SK-N-SH treated with all-trans-retinoic acid at 6 μM for 48 hours (cell line): ENCODE measurements at regions not wholly inside any gene's neighbourhood (a gene's known extent, or its start where the extent isn't known, plus 50 kb on each side); places are given as distances from the start of the nearest gene placed in this dataset.
A peak's percentile ranks its signal among the peaks of the same experiment; 100 is the strongest.

Experiments used
- ATAC-seq: fragments of 200-7000 bp; cut with Tn5 transposase; 3 replicates; pipeline ENCODE4 v1.9.1; 2020; ENCODE audit warnings: mild to moderate bottlenecking, moderate library complexity
- ARNTL ChIP-seq: fragments of 450-650 bp; formaldehyde crosslinking; IDR thresholded peaks from 2 replicates; pipeline ENCODE4 v1.5.0; 2020; ENCODE audit warnings: low read depth, mild to moderate bottlenecking, moderate library complexity, borderline replicate concordance
- BACH2 ChIP-seq: fragments of 250-450 bp; sonication (Bioruptor Pico); IDR thresholded peaks from 2 replicates; pipeline ENCODE4 v1.9.0; 2021; ENCODE audit warnings: mild to moderate bottlenecking, borderline replicate concordance
- CREB5 ChIP-seq: fragments of 250-450 bp; sonication (Bioruptor Pico); IDR thresholded peaks from 2 replicates; pipeline ENCODE4 v1.5.1; 2020; ENCODE audit warnings: low read depth, mild to moderate bottlenecking, moderate library complexity
- CSDC2 ChIP-seq: fragments of 250-450 bp; sonication (Bioruptor Pico); IDR thresholded peaks from 2 replicates; pipeline ENCODE4 v1.5.0; 2020; ENCODE audit warnings: mild to moderate bottlenecking, moderate library complexity
- CSRNP3 ChIP-seq: fragments of 250-450 bp; sonication (Bioruptor Pico); IDR thresholded peaks from 2 replicates; pipeline ENCODE4 v1.5.1; 2021; ENCODE audit warnings: mild to moderate bottlenecking, moderate library complexity
- ISL1 ChIP-seq: fragments of 250-450 bp; sonication (Bioruptor Pico); IDR thresholded peaks from 2 replicates; pipeline ENCODE4 v2.1.2; 2022; ENCODE audit warnings: mild to moderate bottlenecking, moderate library complexity
- OSR1 ChIP-seq: fragments of 250-450 bp; sonication (Bioruptor Pico); IDR thresholded peaks from 2 replicates; pipeline ENCODE4 v1.8.0; 2022; ENCODE audit warnings: moderate library complexity, mild to moderate bottlenecking, inconsistent platforms
- PATZ1 ChIP-seq: fragments of 250-450 bp; sonication (Bioruptor Pico); IDR thresholded peaks from 2 replicates; pipeline ENCODE4 v1.8.0; 2020; ENCODE audit warnings: mild to moderate bottlenecking, moderate library complexity, borderline replicate concordance
- PPARA ChIP-seq: fragments of 250-450 bp; sonication (Bioruptor Pico); IDR thresholded peaks from 2 replicates; pipeline ENCODE4 v1.5.0; 2020; ENCODE audit warnings: mild to moderate bottlenecking, borderline replicate concordance
- RARB ChIP-seq: fragments of 250-450 bp; sonication (Bioruptor Pico); IDR thresholded peaks from 2 replicates; pipeline ENCODE4 v1.8.0; 2021; ENCODE audit warnings: mild to moderate bottlenecking, moderate library complexity
- SNAI2 ChIP-seq: fragments of 250-450 bp; sonication (Bioruptor Pico); IDR thresholded peaks from 2 replicates; pipeline ENCODE4 v1.5.0; 2020; ENCODE audit warnings: mild to moderate bottlenecking, moderate library complexity
- TCF4 ChIP-seq: fragments of 250-450 bp; sonication (Bioruptor Pico); IDR thresholded peaks from 2 replicates; pipeline ENCODE4 v1.8.0; 2021; ENCODE audit warnings: mild to moderate bottlenecking, moderate library complexity, borderline replicate concordance
- TOX ChIP-seq: fragments of 250-450 bp; sonication (Bioruptor Pico); IDR thresholded peaks from 2 replicates; pipeline ENCODE4 v1.8.0; 2021; ENCODE audit warnings: mild to moderate bottlenecking, moderate library complexity, borderline replicate concordance
- TSHZ2 ChIP-seq: fragments of 250-450 bp; sonication (Bioruptor Pico); IDR thresholded peaks from 2 replicates; pipeline ENCODE4 v1.5.0; 2020; ENCODE audit warnings: mild to moderate bottlenecking, moderate library complexity
- ZC3H10 ChIP-seq: fragments of 250-450 bp; sonication (Bioruptor Pico); IDR thresholded peaks from 2 replicates; pipeline ENCODE4 v1.5.1; 2021; ENCODE audit warnings: mild to moderate bottlenecking, moderate library complexity
- ZFP3 ChIP-seq: fragments of 250-450 bp; sonication (Bioruptor Pico); IDR thresholded peaks from 2 replicates; pipeline ENCODE4 v1.5.0; 2020; ENCODE audit warnings: mild to moderate bottlenecking, moderate library complexity
- ZFP30 ChIP-seq: fragments of 450-650 bp; formaldehyde crosslinking; IDR thresholded peaks from 2 replicates; pipeline ENCODE4 v1.5.0; 2022; ENCODE audit warnings: mild to moderate bottlenecking, moderate library complexity
- ZNF565 ChIP-seq: fragments of 450-650 bp; formaldehyde crosslinking; conservative IDR thresholded peaks from 2 replicates; pipeline ENCODE4 v1.5.0; 2020; ENCODE audit warnings: low read depth, mild to moderate bottlenecking, moderate library complexity
- ZNF70 ChIP-seq: fragments of 450-650 bp; formaldehyde crosslinking; IDR thresholded peaks from 2 replicates; pipeline ENCODE4 v1.5.0; 2020; ENCODE audit warnings: mild to moderate bottlenecking, moderate library complexity
- ZNF8 ChIP-seq: fragments of 450-650 bp; formaldehyde crosslinking; IDR thresholded peaks from 2 replicates; pipeline ENCODE4 v1.5.0; 2020; ENCODE audit warnings: mild to moderate bottlenecking, moderate library complexity

GRCh38 chr6:144883915-144884314 lies 598.8 kb downstream of the UTRN start:
- TF ChIP-seq CSRNP3 (CRISPR knock-in tag) (no peak), CREB5 (CRISPR knock-in tag) (no peak)
- no peak for ATAC-seq

- no peak for ATAC-seq
- no peak for TF ChIP-seq PPARA
- TF ChIP-seq ZFP3 (CRISPR knock-in tag), result no peak
These were observed 600.7 kb downstream of the UTRN start for GRCh38 chr6:144885817-144886216.

GRCh38 chr6:144886682-144887081 lies 601.5 kb downstream of the UTRN start:
- ATAC-seq, result no peak

GRCh38 chr6:144888621-144889020 lies 603.5 kb downstream of the UTRN start:
- ATAC-seq, result no peak
- TF ChIP-seq CSDC2, result no peak

More at GRCh38 chr6:144886682-144887081, 601.5 kb downstream of the UTRN start:
- TF ChIP-seq TCF4 (CRISPR knock-in tag) (peak; percentile 9; the same call in 1 of the 2 replicates), TOX (CRISPR knock-in tag) (no peak), ARNTL (CRISPR knock-in tag) (no peak), ZC3H10 (CRISPR knock-in tag) (no peak)

- TF ChIP-seq CSDC2 (no peak), TSHZ2 (CRISPR knock-in tag) (no peak), PATZ1 (no peak), ZFP3 (CRISPR knock-in tag) (no peak), ZFP30 (CRISPR knock-in tag) (no peak), CSRNP3 (CRISPR knock-in tag) (no peak), ZC3H10 (CRISPR knock-in tag) (no peak), TCF4 (CRISPR knock-in tag) (no peak), ZNF70 (CRISPR knock-in tag) (no peak), SNAI2 (CRISPR knock-in tag) (no peak), CREB5 (CRISPR knock-in tag) (no peak), ZNF565 (CRISPR knock-in tag) (no peak), TOX (CRISPR knock-in tag) (no peak), BACH2 (CRISPR knock-in tag) (no peak), ISL1 (CRISPR knock-in tag) (no peak), ZNF8 (no peak), RARB (no peak), OSR1 (CRISPR knock-in tag) (no peak), PPARA (no peak)
- no peak for ATAC-seq
These were observed 608.6 kb downstream of the UTRN start for GRCh38 chr6:144893680-144894151.
